MCF 10A (cell line): ENCODE measurements at regions not wholly inside any gene's neighbourhood (a gene's known extent, or its start where the extent isn't known, plus 50 kb on each side); places are given as distances from the start of the nearest gene placed in this dataset.

ENCODE experiments used
- BruUV-seq: library from RNA; stranded (reverse); fragments of 400-500 nt; replicated peaks from 2 replicates; lab custom pipeline; 2021; lab: Mats Ljungman, UMichigan
- CTCF ChIA-PET: fragments of 300-600 bp; sonication (Branson Sonifier 250); formaldehyde crosslinking; extraction: SDS; loops from one replicate; lab custom pipeline; 2021; ENCODE audit warnings: antibody characterized with exemption, inconsistent platforms; lab: Yijun Ruan, JAX
- POLR2A ChIA-PET: fragments of 300-600, 350-650 bp; sonication (Branson Sonifier 250); formaldehyde crosslinking; extraction: SDS; loops from one replicate; lab custom pipeline; 2020; ENCODE audit warnings: antibody characterized with exemption, inconsistent platforms; lab: Yijun Ruan, JAX
- DNase-seq: peaks from one replicate; pipeline ENCODE4 v3.0.0-alpha.2; 2018; ENCODE audit not compliant: unreplicated experiment
- H3K27ac Mint-ChIP-seq: one replicate; pipeline ENCODE4 v1.8.0; 2022; ENCODE audit warnings: mild to moderate bottlenecking, low read depth, mixed read lengths; ENCODE audit not compliant: unreplicated experiment
- H3K27me3 Mint-ChIP-seq: one replicate; pipeline ENCODE4 v1.8.0; 2022; ENCODE audit warnings: mixed read lengths; ENCODE audit not compliant: insufficient read depth, unreplicated experiment
- H3K36me3 Mint-ChIP-seq: one replicate; pipeline ENCODE4 v1.8.0; 2022; ENCODE audit warnings: mild to moderate bottlenecking, moderate library complexity, mixed read lengths; ENCODE audit not compliant: insufficient read depth, unreplicated experiment
- H3K4me1 Mint-ChIP-seq: one replicate; pipeline ENCODE4 v1.8.0; 2022; ENCODE audit warnings: mixed read lengths; ENCODE audit not compliant: insufficient read depth, unreplicated experiment
- H3K4me3 Mint-ChIP-seq: one replicate; pipeline ENCODE4 v1.8.0; 2022; ENCODE audit warnings: mild to moderate bottlenecking, moderate library complexity, mixed read lengths; ENCODE audit not compliant: unreplicated experiment
- H3K9me3 Mint-ChIP-seq: one replicate; pipeline ENCODE4 v1.8.0; 2022; ENCODE audit warnings: mixed read lengths; ENCODE audit not compliant: unreplicated experiment
- intact Hi-C: fragments of 100-400 bp; cut with micrococcal nuclease; formaldehyde crosslinking; loops from 2 replicates; pipeline ENCODE4 v1.14.1; 2022
- TF ChIP-seq, protein P1 (sequence below): fragments of 200-600 bp; IDR thresholded peaks from one replicate; pipeline ENCODE4 v1.8.0; 2022; ENCODE audit warnings: antibody characterized with exemption, mild to moderate bottlenecking; ENCODE audit not compliant: unreplicated experiment

GRCh38 chr22:44590291-44590690 is 92.3 kb upstream of the RTL6 start:
- Mint-ChIP-seq H3K27ac (no peak overlapping the region), H3K27me3 (peaks cover 42% of the 10 kb centered on the region), H3K4me3 (no peak overlapping the region), H3K9me3 (no peaks in the 10 kb centered on the region), H3K36me3 (no peaks in the 10 kb centered on the region), H3K4me1 (peaks cover 20% of the 10 kb centered on the region)
- ChIA-PET CTCF (no interaction called here), POLR2A (no interaction called here)
- TF ChIP-seq, protein P1, sequence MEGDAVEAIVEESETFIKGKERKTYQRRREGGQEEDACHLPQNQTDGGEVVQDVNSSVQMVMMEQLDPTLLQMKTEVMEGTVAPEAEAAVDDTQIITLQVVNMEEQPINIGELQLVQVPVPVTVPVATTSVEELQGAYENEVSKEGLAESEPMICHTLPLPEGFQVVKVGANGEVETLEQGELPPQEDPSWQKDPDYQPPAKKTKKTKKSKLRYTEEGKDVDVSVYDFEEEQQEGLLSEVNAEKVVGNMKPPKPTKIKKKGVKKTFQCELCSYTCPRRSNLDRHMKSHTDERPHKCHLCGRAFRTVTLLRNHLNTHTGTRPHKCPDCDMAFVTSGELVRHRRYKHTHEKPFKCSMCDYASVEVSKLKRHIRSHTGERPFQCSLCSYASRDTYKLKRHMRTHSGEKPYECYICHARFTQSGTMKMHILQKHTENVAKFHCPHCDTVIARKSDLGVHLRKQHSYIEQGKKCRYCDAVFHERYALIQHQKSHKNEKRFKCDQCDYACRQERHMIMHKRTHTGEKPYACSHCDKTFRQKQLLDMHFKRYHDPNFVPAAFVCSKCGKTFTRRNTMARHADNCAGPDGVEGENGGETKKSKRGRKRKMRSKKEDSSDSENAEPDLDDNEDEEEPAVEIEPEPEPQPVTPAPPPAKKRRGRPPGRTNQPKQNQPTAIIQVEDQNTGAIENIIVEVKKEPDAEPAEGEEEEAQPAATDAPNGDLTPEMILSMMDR = no peak
- intact Hi-C loops = no loop called here
- BruUV-seq = no TSS peak
- DNase-seq = no peak

DNA sequence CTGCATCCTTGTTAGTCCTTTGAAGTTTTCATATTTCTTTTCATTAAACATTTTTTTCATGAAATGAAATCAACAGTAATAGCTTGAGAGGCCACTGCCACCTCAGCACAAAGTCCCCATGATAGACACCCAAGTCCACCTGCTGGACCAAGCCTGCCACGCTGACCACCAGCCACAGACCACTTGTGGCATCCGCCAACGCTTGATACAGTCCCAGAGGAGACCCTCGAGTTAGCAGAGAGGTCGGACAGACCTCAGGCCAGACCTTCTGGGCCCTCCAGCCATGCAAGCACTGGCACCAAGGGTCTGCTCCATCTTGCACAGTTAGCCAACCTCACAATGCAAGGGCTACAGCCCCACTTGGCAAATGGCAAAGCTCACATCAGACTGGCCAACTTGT is 91.8 kb upstream of the RTL6 start:
- peaks cover 42% of the 10 kb centered on the region for H3K27me3 Mint-ChIP-seq
- BruUV-seq = no TSS peak
- TF ChIP-seq, protein P1 = no peak
- ChIA-PET CTCF (no interaction called here), POLR2A (no interaction called here)
- H3K27ac Mint-ChIP-seq = no peak overlapping the region
- intact Hi-C loops = no loop called here
- H3K4me3 Mint-ChIP-seq = no peak overlapping the region
- H3K9me3 Mint-ChIP-seq = no peaks in the 10 kb centered on the region
- DNase-seq = no peak
- peaks cover 17% of the 10 kb centered on the region for H3K4me1 Mint-ChIP-seq
- no peaks in the 10 kb centered on the region for H3K36me3 Mint-ChIP-seq

- no TSS peak for BruUV-seq
- CTCF ChIA-PET = no interaction called here
- Mint-ChIP-seq H3K36me3 (no peaks in the 10 kb centered on the region), H3K9me3 (no peaks in the 10 kb centered on the region), H3K27ac (no peak overlapping the region), H3K4me1 (peaks cover 11% of the 10 kb centered on the region), H3K4me3 (no peak overlapping the region), H3K27me3 (peaks cover 48% of the 10 kb centered on the region)
- intact Hi-C loops = no loop called here
- DNase-seq = no peak
- TF ChIP-seq, protein P1 = no peak
- POLR2A ChIA-PET = interaction anchor here (0.6 kb wide), 1 partner anchor 519 kb away, joined by 4 read pairs; no protein-coding TSS in a partner anchor
Measured at GRCh38 chr22:44588348-44588747, 90.3 kb upstream of the RTL6 start.

DNA sequence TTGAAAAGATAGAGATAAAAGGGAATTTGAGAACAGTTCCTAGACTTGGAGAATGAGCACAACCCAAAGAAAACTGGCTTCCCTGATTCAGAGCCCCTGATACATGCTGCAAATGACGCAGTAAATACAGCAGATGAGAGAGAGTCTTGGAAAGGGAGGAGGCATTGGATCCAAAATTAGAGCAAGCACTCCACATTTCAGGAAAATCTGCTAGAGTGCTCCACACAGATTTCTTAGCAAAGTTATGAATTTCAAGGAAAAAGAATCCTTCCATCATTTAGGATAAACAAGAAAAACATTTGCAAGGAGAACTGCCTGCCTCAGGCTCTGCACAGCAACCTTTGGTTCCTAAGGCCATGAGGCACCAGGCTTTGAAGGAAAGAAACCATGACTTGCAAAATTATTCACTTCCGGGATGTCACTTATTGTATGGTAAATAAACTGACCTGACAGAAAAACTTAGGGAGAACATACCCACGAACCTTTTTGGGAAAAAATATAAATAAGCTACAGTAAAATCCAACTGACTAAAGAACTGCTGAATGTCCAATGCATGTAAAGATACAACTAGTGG is 89.8 kb upstream of the RTL6 start:
- ChIA-PET CTCF (no interaction called here), POLR2A (interaction anchor here (0.6 kb wide), 1 partner anchor 519 kb away, joined by 4 read pairs; no protein-coding TSS in a partner anchor)
- DNase-seq = no peak
- intact Hi-C loops = no loop called here
- Mint-ChIP-seq H3K4me1 (peaks cover 11% of the 10 kb centered on the region), H3K27me3 (peaks cover 53% of the 10 kb centered on the region), H3K27ac (no peak overlapping the region), H3K9me3 (no peaks in the 10 kb centered on the region), H3K36me3 (no peaks in the 10 kb centered on the region), H3K4me3 (no peak overlapping the region)
- TF ChIP-seq, protein P1 = no peak
- no TSS peak for BruUV-seq
